NCI-H2196 (cell line): ENCODE measurements at regions not wholly inside any gene's neighbourhood (a gene's known extent, or its start where the extent isn't known, plus 50 kb on each side); places are given as distances from the start of the nearest gene placed in this dataset.
"Not testable (repeated sequence)": the region's sequence is repeated elsewhere in the genome, so short reads cannot be mapped to it uniquely, and the experiment has no call there.

Experiments
- DNase-seq: peaks from one replicate; lab custom pipeline; 2025; ENCODE audit not compliant: unreplicated experiment; lab: John Stamatoyannopoulos, UW

DNA sequence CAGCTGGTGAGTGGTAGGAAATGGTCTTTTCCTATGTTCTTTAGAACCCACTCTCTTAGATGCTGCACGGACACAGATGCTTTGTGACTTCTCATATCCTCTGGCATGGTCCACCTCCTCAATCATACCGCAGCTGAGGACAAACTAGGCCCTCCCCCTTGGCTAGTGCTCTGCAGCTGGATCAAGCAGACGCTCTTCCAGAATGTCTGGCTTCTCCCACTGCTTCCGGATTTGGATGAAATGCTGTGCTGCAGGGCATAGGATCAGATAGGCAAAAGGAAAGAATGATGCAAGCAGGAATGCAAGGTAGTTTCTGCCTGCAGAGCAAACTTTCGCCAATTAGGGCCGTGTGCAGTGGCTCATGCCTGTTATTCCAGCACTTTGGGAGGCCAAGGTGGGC is 75.7 kb upstream of the SLC4A7 start:
- no peak for DNase-seq

DNA sequence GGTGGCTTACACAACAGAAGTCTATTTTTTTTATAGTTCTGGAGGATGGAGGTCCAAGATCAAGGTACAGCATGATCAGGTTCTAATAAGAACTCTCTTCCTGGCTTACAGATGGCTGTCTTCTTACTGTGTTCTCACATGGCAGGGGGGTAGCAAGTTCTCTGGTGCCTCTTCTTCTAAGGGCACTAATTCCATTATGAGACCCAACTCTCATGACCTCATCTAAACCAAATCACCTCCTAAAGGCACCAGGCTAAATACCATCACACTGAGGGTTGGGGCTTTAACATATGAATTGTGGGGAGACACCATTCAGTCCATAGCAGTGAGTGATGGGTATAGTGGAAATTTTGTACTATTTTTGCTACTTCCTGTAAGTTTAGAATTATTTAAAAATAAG is 75.2 kb upstream of the SLC4A7 start:
- DNase-seq, result no peak

DNA sequence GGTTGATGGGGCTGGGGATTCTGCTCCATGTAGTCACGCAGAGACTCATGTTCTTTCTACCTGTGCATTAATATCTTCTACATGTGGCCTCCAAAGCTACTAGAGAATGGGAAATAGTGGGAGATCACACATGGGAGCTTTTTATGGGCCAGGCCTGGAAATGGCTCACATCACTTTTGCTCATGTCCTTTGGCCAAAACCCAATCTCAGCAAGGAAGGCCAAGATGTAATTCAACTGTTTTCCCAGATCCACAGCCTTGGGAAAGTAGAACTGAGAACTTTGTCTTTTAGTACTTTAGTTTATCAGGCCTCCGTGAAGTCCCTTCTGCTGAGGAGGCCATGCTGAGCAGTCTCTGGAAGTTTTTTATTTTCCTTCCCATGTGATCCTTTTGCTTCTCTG is 73.2 kb upstream of the SLC4A7 start:
- no peak for DNase-seq

DNA sequence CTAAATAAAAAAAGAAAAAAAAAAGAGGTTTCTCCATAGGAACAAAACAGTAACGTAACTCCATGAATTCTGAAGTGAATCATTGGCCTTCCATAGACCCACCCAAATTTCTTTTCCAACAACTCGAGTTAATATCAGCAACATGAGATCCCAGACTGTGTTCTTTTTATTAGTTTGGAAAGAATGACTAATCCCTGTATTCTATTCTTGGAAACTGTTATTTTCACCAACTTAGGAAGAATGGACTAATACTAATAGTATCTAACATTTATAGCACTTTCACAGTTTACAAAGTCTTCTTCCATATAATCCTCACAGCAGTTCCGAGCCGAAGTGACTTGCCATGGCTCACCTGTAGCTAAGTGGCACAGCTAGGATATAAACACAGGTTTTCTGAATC is 72.7 kb upstream of the SLC4A7 start:
- no peak for DNase-seq

DNA sequence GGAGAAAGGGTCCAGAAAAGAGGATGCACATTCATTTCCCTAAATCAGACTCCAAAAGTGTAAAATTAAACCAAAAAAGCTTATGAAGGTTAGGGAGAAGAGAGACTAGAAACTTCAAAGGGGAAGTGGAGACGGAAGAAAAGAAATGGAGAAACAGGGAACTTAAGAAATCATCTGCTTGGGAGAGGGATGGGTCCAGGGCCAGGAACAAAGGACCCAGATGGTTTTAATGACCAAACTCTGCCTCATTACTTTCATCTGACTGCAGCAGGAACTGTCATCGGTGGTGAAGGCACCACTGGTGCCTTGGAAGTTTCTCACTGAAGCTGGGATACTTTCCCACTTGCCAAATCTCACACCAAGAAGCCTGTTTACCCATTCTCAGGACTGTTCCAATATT is 70.5 kb upstream of the SLC4A7 start:
- no peak for DNase-seq

DNA sequence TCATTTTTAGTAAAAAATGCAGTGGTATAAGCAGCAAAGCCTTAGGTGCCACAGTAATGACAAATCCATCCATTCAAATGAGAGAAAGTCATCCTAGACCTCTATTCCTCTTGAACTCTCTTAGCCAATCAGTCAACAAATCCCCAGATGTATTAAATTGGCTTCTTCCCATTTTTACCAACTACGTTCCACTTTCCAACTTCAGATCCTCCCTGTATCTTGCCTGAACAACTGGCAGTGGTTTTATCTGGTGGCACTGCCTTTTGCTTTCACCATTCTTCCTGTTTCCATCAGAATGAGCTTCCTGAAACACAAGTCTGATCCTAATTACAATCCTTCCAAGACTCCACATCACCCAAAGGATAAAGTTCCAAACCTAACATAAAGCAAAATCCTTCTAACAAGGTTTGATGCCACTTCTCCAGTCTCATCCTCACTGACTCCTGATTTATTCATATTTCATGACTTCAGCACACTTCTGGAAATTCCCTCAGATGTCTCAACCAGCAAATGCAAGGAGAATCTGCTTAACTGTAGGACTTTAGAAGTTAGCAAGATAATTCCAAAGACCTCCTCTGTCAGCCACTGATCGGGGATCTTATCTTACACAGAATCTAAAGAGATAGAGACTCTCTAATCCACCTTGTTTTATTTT is 69.8 kb upstream of the SLC4A7 start:
- no peak for DNase-seq

DNA sequence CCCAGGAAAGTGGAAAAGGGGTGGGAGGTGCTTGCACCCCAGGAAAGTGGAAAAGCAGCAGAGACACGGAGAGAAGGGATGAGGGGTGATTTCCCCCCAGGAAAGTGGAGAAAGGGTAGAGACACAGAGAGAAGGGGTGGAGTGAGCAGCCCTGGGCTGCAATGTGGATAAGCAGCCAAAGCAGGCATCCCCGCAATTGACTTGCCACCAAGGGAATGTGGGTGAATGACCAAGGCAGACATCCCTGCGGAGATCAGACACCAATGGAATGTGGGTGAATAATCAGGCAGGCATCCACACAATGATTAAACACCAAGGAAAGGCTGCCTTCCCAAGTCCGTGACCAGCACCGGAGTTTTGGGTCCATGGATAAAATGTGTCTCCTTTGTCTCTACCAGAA is 68.5 kb upstream of the SLC4A7 start:
- DNase-seq, result not testable (repeated sequence)

DNA sequence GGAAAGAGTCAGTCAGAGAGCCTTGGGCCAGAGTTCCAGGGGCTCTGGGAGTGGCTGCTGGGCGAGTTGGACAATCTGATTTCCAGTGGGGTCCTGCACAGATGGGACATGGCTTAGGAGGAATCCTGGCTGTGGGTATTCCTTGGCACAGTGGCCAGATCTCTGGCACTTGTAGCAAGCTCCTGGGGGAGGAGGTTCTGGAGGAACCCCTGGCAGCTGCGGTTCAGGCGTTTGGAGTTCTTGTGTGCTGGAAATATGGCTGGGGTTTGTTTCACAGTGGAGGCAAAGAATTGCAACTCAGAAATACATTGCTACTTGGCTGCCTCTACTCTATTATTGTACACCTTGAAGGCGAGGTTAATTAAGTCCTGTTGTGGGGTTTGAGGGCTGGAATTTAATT is 67.2 kb upstream of the SLC4A7 start:
- DNase-seq, result not testable (repeated sequence)

DNA sequence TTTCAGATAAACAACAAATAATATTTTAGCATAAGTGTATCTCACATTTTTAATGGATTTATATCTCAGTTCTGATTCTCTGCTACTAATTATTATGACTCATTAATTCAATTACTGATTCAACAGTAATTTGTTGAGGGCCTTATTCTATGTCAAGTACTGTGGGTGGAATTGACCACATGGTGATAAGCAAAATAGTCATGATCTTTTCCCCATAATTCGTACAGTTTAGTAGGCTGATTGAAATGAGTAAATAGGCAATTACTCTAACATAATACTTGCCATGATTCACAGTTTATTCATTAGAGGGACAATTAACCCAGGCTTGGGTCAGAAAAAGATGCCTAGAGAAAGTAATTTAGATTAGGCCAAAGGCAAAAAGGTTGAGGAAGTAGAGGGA is 60.9 kb upstream of the SLC4A7 start:
- no peak for DNase-seq

DNA sequence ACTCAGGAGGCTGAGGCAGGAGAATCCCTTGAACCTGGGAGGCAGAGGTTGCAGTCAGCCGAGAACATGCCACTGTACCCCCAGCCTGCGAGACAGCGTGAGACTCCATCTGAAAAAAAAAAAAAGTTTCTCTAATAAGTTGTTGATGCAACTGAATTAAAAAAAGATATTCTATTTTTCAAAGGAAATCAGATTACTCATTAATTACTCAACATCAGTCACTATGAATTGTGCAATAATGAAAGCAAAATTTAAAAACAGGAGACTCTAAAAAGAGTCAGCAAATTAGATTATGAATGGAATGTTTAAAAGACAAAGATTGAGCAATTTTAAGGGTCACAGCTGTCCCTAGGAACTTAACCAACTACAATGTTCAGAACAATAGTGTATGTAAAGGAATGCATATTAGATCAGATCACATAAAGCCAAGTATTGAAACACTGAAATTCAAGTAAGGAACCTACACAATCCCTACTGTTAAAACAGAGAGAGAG is 60.2 kb upstream of the SLC4A7 start:
- DNase-seq, result no peak

DNA sequence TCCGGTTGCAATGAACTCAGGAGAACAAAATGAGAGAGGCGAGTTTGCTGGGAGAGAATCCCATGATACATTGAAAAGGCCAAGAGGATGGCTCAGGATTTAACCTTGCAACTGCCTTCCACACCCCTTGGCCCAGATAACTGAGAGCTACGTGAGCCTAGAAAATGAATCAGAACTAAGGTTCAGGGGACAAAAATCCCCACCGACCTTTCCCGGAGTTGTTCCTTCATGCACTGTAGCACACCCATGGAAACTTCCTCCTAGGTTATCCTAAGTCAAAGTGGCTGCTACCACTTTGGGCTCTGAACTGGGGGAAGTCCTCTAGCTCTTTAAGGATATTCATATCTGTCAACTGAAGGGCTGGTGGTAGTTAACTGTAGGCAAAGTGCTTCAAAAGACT is 58.3 kb upstream of the SLC4A7 start:
- DNase-seq, result no peak

DNA sequence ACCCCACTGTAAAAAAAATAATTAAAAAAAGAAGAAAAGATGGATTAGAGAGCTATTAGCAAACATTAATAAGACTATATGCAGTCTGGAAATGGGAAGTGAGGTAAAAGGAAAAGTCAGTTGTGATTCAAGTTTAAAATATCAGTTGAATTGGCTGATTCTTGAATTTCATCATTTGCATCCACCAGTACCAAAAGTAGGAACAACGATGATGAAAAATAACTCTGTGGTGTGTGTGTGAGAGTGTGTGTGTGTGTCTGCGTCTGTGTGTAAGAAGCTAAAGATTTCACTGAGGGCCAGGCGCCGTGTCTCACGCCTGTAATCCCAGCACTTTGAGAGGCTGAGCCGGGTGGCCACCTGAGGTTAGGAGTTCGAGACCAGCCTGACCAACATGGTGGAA is 56.0 kb upstream of the SLC4A7 start:
- DNase-seq, result no peak

DNA sequence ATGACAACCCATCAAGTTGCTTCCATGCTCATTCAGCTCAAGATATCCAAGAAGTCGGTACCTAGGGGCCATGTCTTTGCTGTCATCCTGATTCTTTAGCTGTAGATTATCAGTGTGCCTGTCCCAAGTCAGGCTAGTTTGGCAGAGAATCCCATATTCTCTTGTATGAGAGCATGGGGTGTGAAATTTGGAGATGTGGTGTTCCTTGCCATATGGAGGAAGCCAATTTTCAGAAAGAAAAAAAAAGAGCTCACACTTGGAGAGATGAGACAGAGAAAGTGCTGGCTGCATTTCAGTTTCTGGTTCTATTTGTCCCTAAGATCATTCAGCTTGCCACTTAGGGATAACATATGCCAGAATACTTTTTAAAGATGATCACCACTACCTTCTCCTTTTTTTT is 52.3 kb upstream of the SLC4A7 start:
- no peak for DNase-seq

DNA sequence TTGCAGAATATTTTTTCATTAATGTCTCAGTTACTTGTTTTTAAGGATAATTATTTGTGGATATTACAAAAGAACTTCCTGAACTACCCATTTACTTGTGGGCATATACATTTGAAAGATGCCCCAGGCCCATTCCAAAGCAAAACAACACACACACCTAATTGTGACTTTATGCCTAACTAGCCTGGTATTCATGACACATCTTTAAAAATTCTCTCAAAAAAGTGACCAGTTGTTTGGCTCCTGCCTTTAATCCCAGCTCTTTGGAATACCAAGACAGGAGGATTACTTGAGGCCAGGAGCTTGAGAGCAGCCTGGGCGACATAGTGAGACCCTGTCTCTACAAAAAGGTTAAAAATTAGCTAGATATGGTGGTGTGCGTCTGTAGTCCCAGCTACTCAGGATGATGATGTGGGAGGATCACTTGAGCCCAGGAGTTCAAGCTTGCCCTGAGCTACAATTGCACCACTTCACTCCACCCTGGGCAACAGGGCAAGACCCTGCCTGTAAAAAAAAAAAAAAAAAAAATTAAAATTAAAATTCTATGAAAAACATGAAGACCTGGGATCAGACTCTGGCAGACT is 51.7 kb upstream of the SLC4A7 start:
- DNase-seq, result no peak

DNA sequence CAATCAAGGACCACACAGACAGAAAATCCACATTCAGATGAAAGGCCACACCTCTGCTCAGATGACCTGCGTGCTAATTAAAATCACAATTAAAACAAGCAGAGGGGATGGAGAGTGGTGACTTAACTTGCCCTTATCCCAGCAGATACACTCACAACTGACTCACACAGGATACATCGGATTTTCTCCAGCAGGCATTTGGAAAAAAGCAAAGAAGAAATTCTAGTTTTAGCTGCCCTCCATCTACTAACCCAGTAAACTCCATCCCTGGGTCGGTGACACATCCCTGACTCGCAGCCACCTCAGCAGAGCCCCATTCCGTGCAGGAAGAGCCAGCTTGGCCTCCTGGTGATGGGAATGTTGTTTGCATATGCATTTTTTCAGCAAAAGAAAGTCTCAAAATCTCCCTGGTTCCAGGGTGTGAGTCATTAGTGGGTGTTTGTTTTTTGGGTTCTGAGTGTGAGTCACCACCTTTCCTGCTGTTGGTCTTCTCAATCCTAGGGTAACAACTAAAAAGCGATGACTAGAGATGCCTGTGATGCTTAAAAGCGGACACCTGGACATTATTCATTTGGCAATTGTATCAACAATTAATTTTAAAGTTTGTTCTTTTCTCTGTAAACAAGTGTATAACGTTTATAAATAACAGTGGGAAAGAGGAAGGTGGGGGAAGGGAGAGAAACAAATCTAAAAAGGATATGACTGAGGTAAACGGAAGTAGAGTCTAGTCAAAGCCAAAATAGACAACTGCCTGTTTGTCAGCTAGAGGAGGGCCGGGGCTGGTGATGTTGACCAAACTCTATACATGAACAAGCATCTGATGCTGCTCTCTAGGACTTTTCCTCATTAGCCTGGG is 49.8 kb upstream of the SLC4A7 start:
- no peak for DNase-seq
